Cardiac muscle cell (in vitro differentiated cells and primary cell): ENCODE measurements at regions not wholly inside any gene's neighbourhood (a gene's known extent, or its start where the extent isn't known, plus 50 kb on each side); places are given as distances from the start of the nearest gene placed in this dataset.

Experiments
- DNase-seq, 2 donors: peaks; one replicate each; pipeline versions ENCODE4 v3.0.0 to v3.0.0-alpha.2; 2010 to 2017; ENCODE audit warnings: low read depth in 1 of 2, low spot score in 1 of 2
- H3K27ac ChIP-seq: fragments of 200-600 bp; sonication (generic); 2 replicates; pipeline ENCODE4 v1.5.1; 2016
- H3K27me3 ChIP-seq: fragments of 200-600 bp; sonication (generic); 2 replicates; pipeline ENCODE4 v1.6.0; 2016; ENCODE audit warnings: control low read depth
- H3K36me3 ChIP-seq: fragments of 200-600 bp; sonication (generic); 2 replicates; pipeline ENCODE4 v1.5.1; 2016; ENCODE audit warnings: control low read depth
- H3K4me1 ChIP-seq: fragments of 200-600 bp; sonication (generic); 2 replicates; pipeline ENCODE4 v1.8.1; 2017; ENCODE audit warnings: low read depth, mild to moderate bottlenecking, mixed run types
- H3K4me3 ChIP-seq: fragments of 200-600 bp; sonication (generic); 2 replicates; pipeline ENCODE4 v1.5.1; 2016; ENCODE audit warnings: mild to moderate bottlenecking
- H3K9me3 ChIP-seq: fragments of 200-600 bp; sonication (generic); 2 replicates; pipeline ENCODE4 v1.5.1; 2017; ENCODE audit warnings: low read depth, mild to moderate bottlenecking, control low read depth
- CTCF ChIP-seq: IDR thresholded peaks from 2 replicates; pipeline ENCODE4 v1.5.1; 2012; ENCODE audit warnings: low read depth, mild to moderate bottlenecking, low read length

GRCh38 chr14:89589400-89590118, 172.5 kb upstream of the FOXN3 start:
- no peak for TF ChIP-seq CTCF
- no peaks in the 10 kb centered on the region for H3K9me3 ChIP-seq

GRCh38 chr14:89588840-89589296, 171.8 kb upstream of the FOXN3 start:
- no peak for TF ChIP-seq CTCF
- no peaks in the 10 kb centered on the region for H3K27me3 ChIP-seq

More at GRCh38 chr14:89589400-89590118, 172.5 kb upstream of the FOXN3 start:
- no peak for DNase-seq
- no peaks in the 10 kb centered on the region for H3K27me3 ChIP-seq
- no peak overlapping the region for H3K27ac ChIP-seq
- H3K36me3 ChIP-seq, result no peaks in the 10 kb centered on the region
- no peak overlapping the region for H3K4me3 ChIP-seq
- no peaks in the 10 kb centered on the region for H3K4me1 ChIP-seq

GRCh38 chr14:89588016-89588415, 171.0 kb upstream of the FOXN3 start:
- Histone ChIP-seq H3K27me3 (no peaks in the 10 kb centered on the region), H3K4me1 (no peaks in the 10 kb centered on the region), H3K4me3 (no peak overlapping the region), H3K36me3 (no peaks in the 10 kb centered on the region), H3K9me3 (no peaks in the 10 kb centered on the region), H3K27ac (no peak overlapping the region)
- TF ChIP-seq CTCF, result no peak
- DNase-seq, result no peak

More at GRCh38 chr14:89588840-89589296, 171.8 kb upstream of the FOXN3 start:
- H3K27ac ChIP-seq, result no peak overlapping the region
- H3K4me1 ChIP-seq, result no peaks in the 10 kb centered on the region
- no peaks in the 10 kb centered on the region for H3K9me3 ChIP-seq
- no peak for DNase-seq
- H3K36me3 ChIP-seq, result no peaks in the 10 kb centered on the region
- H3K4me3 ChIP-seq, result no peak overlapping the region

- H3K4me3 ChIP-seq, result no peak overlapping the region
- no peaks in the 10 kb centered on the region for H3K9me3 ChIP-seq
- H3K27me3 ChIP-seq, result no peaks in the 10 kb centered on the region
- H3K27ac ChIP-seq, result no peak overlapping the region
- no peak for TF ChIP-seq CTCF
- DNase-seq, result no peak
- no peaks in the 10 kb centered on the region for H3K36me3 ChIP-seq
- no peaks in the 10 kb centered on the region for H3K4me1 ChIP-seq
Measured at GRCh38 chr14:89587136-89587420, 170.0 kb upstream of the FOXN3 start.

GRCh38 chr14:89586258-89587135, 169.5 kb upstream of the FOXN3 start:
- Histone ChIP-seq H3K4me1 (no peaks in the 10 kb centered on the region), H3K9me3 (no peaks in the 10 kb centered on the region), H3K4me3 (no peak overlapping the region), H3K36me3 (no peaks in the 10 kb centered on the region), H3K27ac (no peak overlapping the region), H3K27me3 (no peaks in the 10 kb centered on the region)
- no peak for TF ChIP-seq CTCF
- no peak for DNase-seq
